Testis (tissue), 2 donors: ENCODE measurements at regions not wholly inside any gene's neighbourhood (a gene's known extent, or its start where the extent isn't known, plus 50 kb on each side); places are given as distances from the start of the nearest gene placed in this dataset.

Experiments used
- POLR2A ChIP-seq: fragments of 450-650 bp; IDR thresholded peaks from one replicate; pipeline ENCODE4 v1.6.1; 2017; ENCODE audit warnings: antibody characterized with exemption, mild to moderate bottlenecking, moderate library complexity
- TF ChIP-seq, protein P1 (sequence below), 3 experiments: fragments of 450-650 bp in 2 of 3; fragments of 200-600 bp in 1 of 3; sonication (generic) in 1 of 3; IDR thresholded peaks; one replicate each; pipeline ENCODE4 v1.5.1; 2016 to 2019; ENCODE audit warnings: antibody characterized with exemption in 3 of 3, mild to moderate bottlenecking in 2 of 3, moderate library complexity in 1 of 3

GRCh38 chr1:61000327-61000726 is 82.0 kb upstream of the NFIA start:
- TF ChIP-seq, protein P1, sequence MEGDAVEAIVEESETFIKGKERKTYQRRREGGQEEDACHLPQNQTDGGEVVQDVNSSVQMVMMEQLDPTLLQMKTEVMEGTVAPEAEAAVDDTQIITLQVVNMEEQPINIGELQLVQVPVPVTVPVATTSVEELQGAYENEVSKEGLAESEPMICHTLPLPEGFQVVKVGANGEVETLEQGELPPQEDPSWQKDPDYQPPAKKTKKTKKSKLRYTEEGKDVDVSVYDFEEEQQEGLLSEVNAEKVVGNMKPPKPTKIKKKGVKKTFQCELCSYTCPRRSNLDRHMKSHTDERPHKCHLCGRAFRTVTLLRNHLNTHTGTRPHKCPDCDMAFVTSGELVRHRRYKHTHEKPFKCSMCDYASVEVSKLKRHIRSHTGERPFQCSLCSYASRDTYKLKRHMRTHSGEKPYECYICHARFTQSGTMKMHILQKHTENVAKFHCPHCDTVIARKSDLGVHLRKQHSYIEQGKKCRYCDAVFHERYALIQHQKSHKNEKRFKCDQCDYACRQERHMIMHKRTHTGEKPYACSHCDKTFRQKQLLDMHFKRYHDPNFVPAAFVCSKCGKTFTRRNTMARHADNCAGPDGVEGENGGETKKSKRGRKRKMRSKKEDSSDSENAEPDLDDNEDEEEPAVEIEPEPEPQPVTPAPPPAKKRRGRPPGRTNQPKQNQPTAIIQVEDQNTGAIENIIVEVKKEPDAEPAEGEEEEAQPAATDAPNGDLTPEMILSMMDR (IDR thresholded peaks at IDR 0.05) = no peak
- TF ChIP-seq POLR2A = no peak
